ENCODE measurements at regions not wholly inside any gene's neighbourhood (a gene's known extent, or its start where the extent isn't known, plus 50 kb on each side); places are given as distances from the start of the nearest gene placed in this dataset.

GRCh38 chr14:53715193-53715721 is 241.4 kb downstream of the BMP4 start:
- no peaks in the 10 kb centered on the region for H3K23me2 ChIP-seq (ENCODE audit: insufficient read length, low read depth, low read length, poor library complexity, severe bottlenecking)
- no peak overlapping the region for H4K91ac ChIP-seq (ENCODE audit: insufficient read length, low read depth, low read length)
- Mint-ChIP-seq H3K27ac (no peak overlapping the region), H3K4me1 (peaks cover 7 to 9% of the 10 kb centered on the region in 2 experiments), H3K36me3 (ENCODE audit: insufficient read depth in 1 of 3, low read depth in 3 of 3) (no peaks in the 10 kb centered on the region; a peak in 1 of 7 replicates), H3K9me3 (no peaks in the 10 kb centered on the region; a peak in 2 of 5 replicates), H3K27me3 (ENCODE audit: low read depth) (no peaks in the 10 kb centered on the region), H3K4me3 (no peak overlapping the region)
- no peak overlapping the region for H2AFZ ChIP-seq (ENCODE audit: low read length)
- no peak overlapping the region for H3K4me2 ChIP-seq (ENCODE audit: insufficient read depth, insufficient read length, low read length)
- no peak overlapping the region for H2BK120ac ChIP-seq (ENCODE audit: low read depth, low read length, poor library complexity, severe bottlenecking)
- H3K4ac ChIP-seq (ENCODE audit: low read depth, low read length), result no peak overlapping the region
- H3T11ph ChIP-seq (ENCODE audit: low read length), result no peak overlapping the region
- H4K5ac ChIP-seq (ENCODE audit: insufficient read length, low read depth, low read length), result no peak overlapping the region
- H3K4me1 ChIP-seq (ENCODE audit: insufficient read depth, low read length), result no peaks in the 10 kb centered on the region
- no peaks in the 10 kb centered on the region for H3K9me3 ChIP-seq (ENCODE audit: control insufficient read depth, low read depth, low read length)
- no peak overlapping the region for H3K56ac ChIP-seq (ENCODE audit: insufficient read length, low read depth, low read length)
- H2BK5ac ChIP-seq (ENCODE audit: insufficient read length, low read length), result no peak overlapping the region
- no peak overlapping the region for H3K18ac ChIP-seq (ENCODE audit: insufficient read length, low read depth, low read length)
- H3K14ac ChIP-seq (ENCODE audit: insufficient read depth, low read length), result no peak overlapping the region
- H4K20me1 ChIP-seq (ENCODE audit: control insufficient read depth, insufficient read depth, insufficient read length), result no peaks in the 10 kb centered on the region
- no peak overlapping the region for H2BK20ac ChIP-seq (ENCODE audit: low read depth, low read length, poor library complexity, severe bottlenecking)
- H4K8ac ChIP-seq (replicated peaks; ENCODE audit: insufficient read length, low read depth, low read length), result no peak overlapping the region
- H3K27ac ChIP-seq (ENCODE audit: insufficient read length, low read depth, low read length), result no peak overlapping the region
- H2AK5ac ChIP-seq (ENCODE audit: insufficient read length, low read length), result no peak overlapping the region
- H3K23ac ChIP-seq (ENCODE audit: insufficient read length, low read depth, low read length), result peak overlapping the region; percentile 73
- no peaks in the 10 kb centered on the region for H3K79me2 ChIP-seq (ENCODE audit: insufficient read depth, low read length)
- TF ChIP-seq, protein P1, sequence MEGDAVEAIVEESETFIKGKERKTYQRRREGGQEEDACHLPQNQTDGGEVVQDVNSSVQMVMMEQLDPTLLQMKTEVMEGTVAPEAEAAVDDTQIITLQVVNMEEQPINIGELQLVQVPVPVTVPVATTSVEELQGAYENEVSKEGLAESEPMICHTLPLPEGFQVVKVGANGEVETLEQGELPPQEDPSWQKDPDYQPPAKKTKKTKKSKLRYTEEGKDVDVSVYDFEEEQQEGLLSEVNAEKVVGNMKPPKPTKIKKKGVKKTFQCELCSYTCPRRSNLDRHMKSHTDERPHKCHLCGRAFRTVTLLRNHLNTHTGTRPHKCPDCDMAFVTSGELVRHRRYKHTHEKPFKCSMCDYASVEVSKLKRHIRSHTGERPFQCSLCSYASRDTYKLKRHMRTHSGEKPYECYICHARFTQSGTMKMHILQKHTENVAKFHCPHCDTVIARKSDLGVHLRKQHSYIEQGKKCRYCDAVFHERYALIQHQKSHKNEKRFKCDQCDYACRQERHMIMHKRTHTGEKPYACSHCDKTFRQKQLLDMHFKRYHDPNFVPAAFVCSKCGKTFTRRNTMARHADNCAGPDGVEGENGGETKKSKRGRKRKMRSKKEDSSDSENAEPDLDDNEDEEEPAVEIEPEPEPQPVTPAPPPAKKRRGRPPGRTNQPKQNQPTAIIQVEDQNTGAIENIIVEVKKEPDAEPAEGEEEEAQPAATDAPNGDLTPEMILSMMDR (conservative IDR thresholded peaks at IDR 0.05), result no peak
- DNase-seq, result no peak
- no peaks in the 10 kb centered on the region for H3K79me1 ChIP-seq (ENCODE audit: insufficient read depth, low read depth, low read length, poor library complexity, severe bottlenecking)
- no CpG with 5 or more reads among the region's 3 CpGs for WGBS (ENCODE audit: extremely low coverage, insufficient read length, low lambda C conversion rate)
- H3K9ac ChIP-seq (ENCODE audit: extremely low read depth, insufficient read length, low read length), result no peak overlapping the region
- H3K27me3 ChIP-seq (ENCODE audit: insufficient read depth, low read length), result no peaks in the 10 kb centered on the region
- no peak overlapping the region for H2BK12ac ChIP-seq (ENCODE audit: insufficient read length, low read depth, low read length)
- no peak overlapping the region for H2BK15ac ChIP-seq (ENCODE audit: low read depth, low read length)
